ENCODE measurements at regions not wholly inside any gene's neighbourhood (a gene's known extent, or its start where the extent isn't known, plus 50 kb on each side); places are given as distances from the start of the nearest gene placed in this dataset.
"Not testable (repeated sequence)": the region's sequence is repeated elsewhere in the genome, so short reads cannot be mapped to it uniquely, and the experiment has no call there.

- not testable (repeated sequence) for DNase-seq
Measured at GRCh38 chr15:77896147-77897112, 181.1 kb downstream of the TBC1D2B start.

- DNase-seq: no peak
Measured at GRCh38 chr15:77895742-77896141, 181.8 kb downstream of the TBC1D2B start.

GRCh38 chr15:77895145-77895544 is 182.4 kb downstream of the TBC1D2B start:
- not testable (repeated sequence) for DNase-seq

GRCh38 chr15:77893671-77894640 is 183.6 kb downstream of the TBC1D2B start:
- peak; percentile 51 for DNase-seq

- not testable (repeated sequence) for DNase-seq
Measured at GRCh38 chr15:77893246-77893645, 184.3 kb downstream of the TBC1D2B start.

GRCh38 chr15:77892335-77892734 is 185.2 kb downstream of the TBC1D2B start:
- DNase-seq: no peak

- not testable (repeated sequence) for DNase-seq
Measured at GRCh38 chr15:77891862-77892261, 185.6 kb downstream of the TBC1D2B start.

GRCh38 chr15:77890911-77891801 is 186.4 kb downstream of the TBC1D2B start:
- DNase-seq: peak; percentile 69

- DNase-seq: not testable (repeated sequence)
Measured at GRCh38 chr15:77889828-77890725, 187.4 kb downstream of the TBC1D2B start.

GRCh38 chr15:77889009-77889806 is 188.3 kb downstream of the TBC1D2B start:
- DNase-seq: no peak

GRCh38 chr15:77887563-77888429 is 189.7 kb downstream of the TBC1D2B start:
- DNase-seq: not testable (repeated sequence)

GRCh38 chr15:77886805-77887448 is 190.6 kb downstream of the TBC1D2B start:
- DNase-seq: no peak

GRCh38 chr15:77885877-77886500 is 191.5 kb downstream of the TBC1D2B start:
- DNase-seq: not testable (repeated sequence)

- not testable (repeated sequence) for DNase-seq
Measured at GRCh38 chr15:77883012-77883411, 194.5 kb downstream of the TBC1D2B start.

GRCh38 chr15:77881950-77882349 is 195.6 kb downstream of the TBC1D2B start:
- DNase-seq: no peak

GRCh38 chr15:77881535-77881934 is 196.0 kb downstream of the TBC1D2B start:
- not testable (repeated sequence) for DNase-seq

GRCh38 chr15:77879466-77879865 is 198.0 kb downstream of the TBC1D2B start:
- DNase-seq: not testable (repeated sequence)

Data from NCI-H69 (cell line).